ENCODE measurements at regions not wholly inside any gene's neighbourhood (a gene's known extent, or its start where the extent isn't known, plus 50 kb on each side); places are given as distances from the start of the nearest gene placed in this dataset.

GRCh38 chr11:92413757-92414513 lies 189.3 kb downstream of the FAT3 start:
- DNase-seq (ENCODE audit: low read depth, low spot score): no peak
- H3K27me3 ChIP-seq (ENCODE audit: control insufficient read depth, extremely low read depth, insufficient read depth, low read length): no peaks in the 10 kb centered on the region
- no peaks in the 10 kb centered on the region for H3K9me1 ChIP-seq (ENCODE audit: control insufficient read depth, extremely low read depth, insufficient read depth, low read length)
- no peaks in the 10 kb centered on the region for H3K9me3 ChIP-seq (ENCODE audit: control insufficient read depth, low read depth, low read length)
- H2AFZ ChIP-seq (ENCODE audit: control insufficient read depth, low read length): no peak overlapping the region
- no peak overlapping the region for H3K27ac ChIP-seq (ENCODE audit: control insufficient read depth, insufficient read depth, low read length)
- H3K4me1 ChIP-seq (ENCODE audit: control insufficient read depth, extremely low read depth, insufficient read depth, low read length): no peaks in the 10 kb centered on the region
- H3K79me2 ChIP-seq (ENCODE audit: control insufficient read depth, insufficient read depth, low read length): no peaks in the 10 kb centered on the region
- dilution Hi-C loops (cut with MboI; ENCODE audit: extremely low pct_ligation_motif_present, low sequenced_read_pairs): no loop called here
- FAIRE-seq: no peak
- no peak for TF ChIP-seq EZH2 (IDR thresholded peaks at IDR 0.05; ENCODE audit: low read length)
- no peak for TF ChIP-seq CTCF (optimal IDR thresholded peaks at IDR 0.05 in 1 of 3, IDR thresholded peaks at IDR 0.05 in 1 of 3, conservative IDR thresholded peaks at IDR 0.05 in 1 of 3; ENCODE audit: extremely low read depth in 1 of 3, insufficient read depth in 2 of 3, low read length in 3 of 3)
- H3K9ac ChIP-seq (ENCODE audit: control insufficient read depth, extremely low read depth, insufficient read depth, low read length): no peak overlapping the region
- no peaks in the 10 kb centered on the region for H3K36me3 ChIP-seq (ENCODE audit: control insufficient read depth in 2 of 2, extremely low read depth in 1 of 2, insufficient read depth in 2 of 2, low read length in 2 of 2)
- no peak overlapping the region for H3K4me2 ChIP-seq (ENCODE audit: control insufficient read depth, extremely low read depth, insufficient read depth, low read depth, low read length)
- H4K20me1 ChIP-seq (ENCODE audit: control insufficient read depth, extremely low read depth, insufficient read depth, low read length): no peaks in the 10 kb centered on the region
- no peak overlapping the region for H3K4me3 ChIP-seq (ENCODE audit: control insufficient read depth in 2 of 3, extremely low read depth in 1 of 3, insufficient read depth in 2 of 3, low read depth in 1 of 3, low read length in 3 of 3)

- Histone ChIP-seq H3K27me3 (ENCODE audit: control insufficient read depth, extremely low read depth, insufficient read depth, low read length) (no peaks in the 10 kb centered on the region), H3K4me2 (ENCODE audit: control insufficient read depth, extremely low read depth, insufficient read depth, low read depth, low read length) (no peak overlapping the region), H3K4me1 (ENCODE audit: control insufficient read depth, extremely low read depth, insufficient read depth, low read length) (no peaks in the 10 kb centered on the region), H3K9me3 (ENCODE audit: control insufficient read depth, low read depth, low read length) (no peaks in the 10 kb centered on the region), H3K4me3 (ENCODE audit: control insufficient read depth in 2 of 3, extremely low read depth in 1 of 3, insufficient read depth in 2 of 3, low read depth in 1 of 3, low read length in 3 of 3) (no peak overlapping the region), H2AFZ (ENCODE audit: control insufficient read depth, low read length) (no peak overlapping the region), H3K9me1 (ENCODE audit: control insufficient read depth, extremely low read depth, insufficient read depth, low read length) (no peaks in the 10 kb centered on the region), H3K79me2 (ENCODE audit: control insufficient read depth, insufficient read depth, low read length) (no peaks in the 10 kb centered on the region), H3K27ac (ENCODE audit: control insufficient read depth, insufficient read depth, low read length) (no peak overlapping the region), H3K36me3 (ENCODE audit: control insufficient read depth in 2 of 2, extremely low read depth in 1 of 2, insufficient read depth in 2 of 2, low read length in 2 of 2) (no peaks in the 10 kb centered on the region), H3K9ac (ENCODE audit: control insufficient read depth, extremely low read depth, insufficient read depth, low read length) (no peak overlapping the region), H4K20me1 (ENCODE audit: control insufficient read depth, extremely low read depth, insufficient read depth, low read length) (no peaks in the 10 kb centered on the region)
- no peak for DNase-seq (ENCODE audit: low read depth, low spot score)
- TF ChIP-seq CTCF (optimal IDR thresholded peaks at IDR 0.05 in 1 of 3, IDR thresholded peaks at IDR 0.05 in 1 of 3, conservative IDR thresholded peaks at IDR 0.05 in 1 of 3; ENCODE audit: extremely low read depth in 1 of 3, insufficient read depth in 2 of 3, low read length in 3 of 3): no peak
- FAIRE-seq: no peak
- dilution Hi-C loops (cut with MboI; ENCODE audit: extremely low pct_ligation_motif_present, low sequenced_read_pairs): no loop called here
Measured at GRCh38 chr11:92416971-92417725, 192.5 kb downstream of the FAT3 start.

All from keratinocyte (primary cell).